Neuronal stem cell (in vitro differentiated cells): ENCODE measurements at regions not wholly inside any gene's neighbourhood (a gene's known extent, or its start where the extent isn't known, plus 50 kb on each side); places are given as distances from the start of the nearest gene placed in this dataset.

Source experiments
- DNase-seq: peaks from one replicate; pipeline ENCODE4 v3.0.0-alpha.2; 2013; ENCODE audit warnings: low spot score
- H2AFZ ChIP-seq: one replicate; pipeline ENCODE4 v1.6.1; 2013; ENCODE audit warnings: mild to moderate bottlenecking, low read length, inconsistent platforms
- H2AK5ac ChIP-seq: 2 replicates; pipeline ENCODE4 v1.6.1; 2013; ENCODE audit warnings: low read depth, mild to moderate bottlenecking, inconsistent platforms, low read length, moderate library complexity, mixed read lengths
- H2BK120ac ChIP-seq: 2 replicates; pipeline ENCODE4 v1.6.1; 2013; ENCODE audit warnings: low read depth, mild to moderate bottlenecking, inconsistent platforms, low read length, moderate library complexity, mixed read lengths
- H2BK12ac ChIP-seq: one replicate; pipeline ENCODE4 v1.6.1; 2013; ENCODE audit warnings: low read length, inconsistent platforms
- H2BK15ac ChIP-seq: 2 replicates; pipeline ENCODE4 v1.6.1; 2013; ENCODE audit warnings: mild to moderate bottlenecking, low read length, inconsistent platforms, mixed read lengths
- H2BK5ac ChIP-seq: one replicate; pipeline ENCODE4 v1.6.1; 2013; ENCODE audit warnings: inconsistent platforms, mild to moderate bottlenecking, low read length, moderate library complexity
- H3K14ac ChIP-seq: one replicate; pipeline ENCODE4 v1.6.1; 2013; ENCODE audit warnings: low read length, inconsistent platforms
- H3K18ac ChIP-seq: 2 replicates; pipeline ENCODE4 v1.6.1; 2013; ENCODE audit warnings: low read length, inconsistent platforms
- H3K23ac ChIP-seq: 2 replicates; pipeline ENCODE4 v1.6.1; 2013; ENCODE audit warnings: low read depth, mild to moderate bottlenecking, mixed read lengths, low read length, inconsistent platforms; ENCODE audit not compliant: poor library complexity
- H3K27ac ChIP-seq: replicated peaks from 3 replicates; pipeline ENCODE4 v1.5.1; 2013; ENCODE audit warnings: low read length, inconsistent platforms
- H3K27me3 ChIP-seq, 3 experiments: 2 replicates each; pipeline ENCODE4 v1.6.1; 2013; ENCODE audit warnings: low read length in 3 of 3, mild to moderate bottlenecking in 2 of 3, inconsistent platforms in 1 of 3, low read depth in 1 of 3, mixed read lengths in 1 of 3, moderate library complexity in 1 of 3; ENCODE audit not compliant: control insufficient read depth in 3 of 3, insufficient read depth in 3 of 3
- H3K36me3 ChIP-seq, 2 donors: replicated peaks in 1 of 2; 2 replicates each; pipeline ENCODE4 v1.6.1; 2013; ENCODE audit warnings: low read length in 2 of 2; ENCODE audit not compliant: control insufficient read depth in 2 of 2, insufficient read depth in 2 of 2
- H3K4ac ChIP-seq: 2 replicates; pipeline ENCODE4 v1.6.1; 2013; ENCODE audit warnings: inconsistent platforms, mild to moderate bottlenecking, low read length, moderate library complexity
- H3K4me1 ChIP-seq, 2 donors: 1 replicate in 1 of 2; 2 replicates in 1 of 2; pipeline ENCODE4 v1.6.1; 2013; ENCODE audit warnings: low read length in 2 of 2, low read depth in 1 of 2; ENCODE audit not compliant: control insufficient read depth in 2 of 2, insufficient read depth in 1 of 2
- H3K4me2 ChIP-seq: one replicate; pipeline ENCODE4 v1.6.1; 2013; ENCODE audit warnings: mild to moderate bottlenecking, low read length, inconsistent platforms; ENCODE audit not compliant: insufficient read depth, poor library complexity, severe bottlenecking
- H3K4me3 ChIP-seq, 2 donors: 2 replicates each; pipeline ENCODE4 v1.5.1; 2013; ENCODE audit warnings: low read length in 2 of 2, mild to moderate bottlenecking in 2 of 2, inconsistent platforms in 1 of 2, moderate library complexity in 1 of 2
- H3K79me1 ChIP-seq: one replicate; pipeline ENCODE4 v1.6.1; 2013; ENCODE audit warnings: low read depth, mild to moderate bottlenecking, inconsistent platforms, low read length, moderate library complexity
- H3K9ac ChIP-seq: one replicate; pipeline ENCODE4 v1.6.1; 2013; ENCODE audit warnings: mild to moderate bottlenecking, low read depth, low read length, inconsistent platforms; ENCODE audit not compliant: poor library complexity
- H3K9me3 ChIP-seq, 2 donors: replicated peaks in 1 of 2; 2 replicates each; pipeline versions ENCODE3 to v1.6.1; 2013; ENCODE audit warnings: low read length in 2 of 2, mild to moderate bottlenecking in 2 of 2, inconsistent platforms in 1 of 2, low read depth in 1 of 2, mixed read lengths in 1 of 2, moderate library complexity in 1 of 2; ENCODE audit not compliant: control insufficient read depth in 2 of 2, insufficient read depth in 1 of 2
- H4K8ac ChIP-seq: one replicate; pipeline ENCODE4 v1.6.1; 2013; ENCODE audit warnings: low read depth, mild to moderate bottlenecking, inconsistent platforms, low read length, moderate library complexity
- H4K91ac ChIP-seq: one replicate; pipeline ENCODE4 v1.6.1; 2013; ENCODE audit warnings: low read length, low read depth, mild to moderate bottlenecking, inconsistent platforms; ENCODE audit not compliant: poor library complexity
- WGBS, 2 donors: extraction: QIAGEN DNeasy Blood & Tissue Kit; methylation state at CpG; one replicate each; pipeline ENCODE4 v1.1.7; 2013; ENCODE audit warnings: missing lambda C conversion rate in 2 of 2, mixed read lengths in 1 of 2; ENCODE audit not compliant: insufficient read length in 2 of 2, insufficient replicate concordance in 1 of 2; ENCODE audit errors: extremely low coverage in 2 of 2; 5-methylcytosine and 5-hydroxymethylcytosine counted together

GRCh38 chr11:28729339-28729738, 621.2 kb downstream of the METTL15 start:
- H3K4ac ChIP-seq: no peak overlapping the region
- no peak overlapping the region for H3K23ac ChIP-seq
- H3K4me3 ChIP-seq: no peak overlapping the region
- no peaks in the 10 kb centered on the region for H3K36me3 ChIP-seq
- no peaks in the 10 kb centered on the region for H3K9me3 ChIP-seq
- no peak for DNase-seq
- H3K4me1 ChIP-seq: no peaks in the 10 kb centered on the region
- H2BK15ac ChIP-seq: no peak overlapping the region
- no peak overlapping the region for H3K27ac ChIP-seq
- H2AFZ ChIP-seq: no peak overlapping the region
- no peak overlapping the region for H3K14ac ChIP-seq
- no peak overlapping the region for H3K18ac ChIP-seq
- no peak overlapping the region for H4K91ac ChIP-seq
- H2BK5ac ChIP-seq: no peak overlapping the region
- no peak overlapping the region for H3K4me2 ChIP-seq
- no peak overlapping the region for H2AK5ac ChIP-seq
- no peak overlapping the region for H2BK120ac ChIP-seq
- H2BK12ac ChIP-seq: no peak overlapping the region
- H3K9ac ChIP-seq: no peak overlapping the region
- no peaks in the 10 kb centered on the region for H3K79me1 ChIP-seq
- H3K27me3 ChIP-seq: no peaks in the 10 kb centered on the region
- no peak overlapping the region for H4K8ac ChIP-seq
- WGBS, 2 donors: no CpG with 5 or more reads among the region's 6 CpGs

GRCh38 chr11:28728666-28729065, 620.5 kb downstream of the METTL15 start:
- H3K4me3 ChIP-seq: no peak overlapping the region
- H2AFZ ChIP-seq: no peak overlapping the region
- H3K36me3 ChIP-seq: no peaks in the 10 kb centered on the region
- no peak overlapping the region for H3K27ac ChIP-seq
- no peaks in the 10 kb centered on the region for H3K27me3 ChIP-seq
- H2BK120ac ChIP-seq: no peak overlapping the region
- no peak for DNase-seq
- no peak overlapping the region for H2AK5ac ChIP-seq
- no peak overlapping the region for H2BK12ac ChIP-seq
- no peak overlapping the region for H3K14ac ChIP-seq
- no peak overlapping the region for H3K23ac ChIP-seq
- H3K4me2 ChIP-seq: no peak overlapping the region
- H2BK15ac ChIP-seq: no peak overlapping the region
- WGBS, 2 donors: no CpG with 5 or more reads among the region's 1 CpG
- no peak overlapping the region for H3K18ac ChIP-seq
- H4K8ac ChIP-seq: no peak overlapping the region
- H3K79me1 ChIP-seq: no peaks in the 10 kb centered on the region
- no peaks in the 10 kb centered on the region for H3K9me3 ChIP-seq
- no peak overlapping the region for H2BK5ac ChIP-seq
- no peak overlapping the region for H4K91ac ChIP-seq
- H3K9ac ChIP-seq: no peak overlapping the region
- no peaks in the 10 kb centered on the region for H3K4me1 ChIP-seq
- H3K4ac ChIP-seq: no peak overlapping the region

DNA sequence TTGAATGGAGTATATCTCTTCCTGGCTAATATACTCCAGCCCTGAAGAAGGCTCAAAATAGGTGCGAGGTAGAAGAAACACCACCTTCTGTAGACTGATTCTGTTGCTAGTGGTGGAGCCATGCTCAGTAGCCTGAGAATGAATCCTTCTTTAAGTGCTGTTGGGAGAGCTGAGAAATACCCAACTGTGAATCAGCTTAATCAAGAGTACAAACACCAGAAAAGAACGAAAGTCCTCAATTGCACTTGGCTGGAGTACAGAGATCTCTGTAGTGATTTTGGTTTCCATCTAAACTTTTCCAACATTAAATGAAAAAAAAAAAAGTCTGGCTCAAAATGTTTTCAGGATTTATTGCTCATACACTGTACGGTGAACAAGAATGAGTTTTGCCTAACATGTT, 619.1 kb downstream of the METTL15 start:
- Histone ChIP-seq H2BK120ac (no peak overlapping the region), H3K27ac (no peak overlapping the region), H2BK5ac (no peak overlapping the region), H2AFZ (no peak overlapping the region), H2AK5ac (no peak overlapping the region), H3K4me2 (no peak overlapping the region), H3K27me3 (no peaks in the 10 kb centered on the region), H3K18ac (no peak overlapping the region), H2BK15ac (no peak overlapping the region), H2BK12ac (no peak overlapping the region), H3K79me1 (no peaks in the 10 kb centered on the region), H3K9ac (no peak overlapping the region), H3K4me1 (no peaks in the 10 kb centered on the region), H3K36me3 (no peaks in the 10 kb centered on the region), H3K14ac (no peak overlapping the region), H3K4ac (no peak overlapping the region), H3K23ac (no peak overlapping the region), H4K91ac (no peak overlapping the region), H3K9me3 (no peaks in the 10 kb centered on the region), H4K8ac (no peak overlapping the region), H3K4me3 (no peak overlapping the region)
- DNase-seq: no peak
- no CpG with 5 or more reads among the region's 3 CpGs for WGBS, 2 donors

GRCh38 chr11:28726432-28726831, 618.2 kb downstream of the METTL15 start:
- Histone ChIP-seq H3K4me2 (no peak overlapping the region), H2BK12ac (no peak overlapping the region), H2AFZ (no peak overlapping the region), H3K18ac (no peak overlapping the region), H3K14ac (no peak overlapping the region), H3K4ac (no peak overlapping the region), H3K23ac (no peak overlapping the region), H3K9ac (no peak overlapping the region), H3K4me1 (no peaks in the 10 kb centered on the region), H4K91ac (no peak overlapping the region), H3K36me3 (no peaks in the 10 kb centered on the region), H3K9me3 (no peaks in the 10 kb centered on the region), H2AK5ac (no peak overlapping the region), H2BK15ac (no peak overlapping the region), H3K27ac (no peak overlapping the region), H3K27me3 (no peaks in the 10 kb centered on the region), H2BK5ac (no peak overlapping the region), H2BK120ac (no peak overlapping the region), H3K4me3 (no peak overlapping the region), H4K8ac (no peak overlapping the region), H3K79me1 (no peaks in the 10 kb centered on the region)
- no peak for DNase-seq
- no CpG with 5 or more reads among the region's 1 CpG for WGBS, 2 donors
